GM23248 (cell line): ENCODE measurements at regions not wholly inside any gene's neighbourhood (a gene's known extent, or its start where the extent isn't known, plus 50 kb on each side); places are given as distances from the start of the nearest gene placed in this dataset.

ENCODE experiments used
- EZH2 ChIP-seq: fragments of 200-600 bp; sonication (generic); IDR thresholded peaks from 2 replicates; pipeline ENCODE4 v1.6.1; 2018; ENCODE audit warnings: antibody characterized with exemption, mild to moderate bottlenecking; ENCODE audit not compliant: insufficient read depth, poor library complexity, severe bottlenecking
- EZH2phosphoT487 ChIP-seq: fragments of 200-600 bp; sonication (generic); IDR thresholded peaks from 2 replicates; pipeline ENCODE4 v1.6.1; 2018; ENCODE audit warnings: antibody characterized with exemption, moderate library complexity, mild to moderate bottlenecking, low read depth; ENCODE audit not compliant: insufficient read depth

- TF ChIP-seq EZH2 (no peak), EZH2phosphoT487 (no peak)
Observed at GRCh38 chr3:170713653-170714052, 127.8 kb upstream of the SLC7A14 start.
